Endodermal cell (in vitro differentiated cells): ENCODE measurements at regions not wholly inside any gene's neighbourhood (a gene's known extent, or its start where the extent isn't known, plus 50 kb on each side); places are given as distances from the start of the nearest gene placed in this dataset.

Experiments used
- DNase-seq: peaks from one replicate; pipeline ENCODE4 v3.0.0-alpha.2; 2017
- H3K27ac ChIP-seq: 2 replicates; pipeline ENCODE4 v1.5.1; 2013; ENCODE audit warnings: mild to moderate bottlenecking, low read depth, low read length, moderate library complexity
- H3K27me3 ChIP-seq: 2 replicates; pipeline ENCODE4 v1.6.1; 2013; ENCODE audit warnings: mild to moderate bottlenecking, low read length, moderate library complexity; ENCODE audit not compliant: insufficient read depth, control insufficient read depth, poor library complexity, severe bottlenecking
- H3K36me3 ChIP-seq: 2 replicates; pipeline ENCODE4 v1.7.0; 2013; ENCODE audit warnings: mild to moderate bottlenecking, low read length, moderate library complexity; ENCODE audit not compliant: control insufficient read depth, insufficient read depth
- H3K4me1 ChIP-seq: one replicate; pipeline ENCODE4 v1.7.0; 2013; ENCODE audit warnings: low read length; ENCODE audit not compliant: control insufficient read depth, insufficient read depth
- H3K4me3 ChIP-seq: 2 replicates; pipeline ENCODE4 v1.5.1; 2013; ENCODE audit warnings: mild to moderate bottlenecking, low read length, moderate library complexity
- H3K9ac ChIP-seq: 2 replicates; pipeline ENCODE4 v1.6.1; 2013; ENCODE audit warnings: mild to moderate bottlenecking, low read length, moderate library complexity; ENCODE audit not compliant: poor library complexity, severe bottlenecking; ENCODE audit errors: extremely low read depth
- H3K9me3 ChIP-seq: 2 replicates; pipeline ENCODE4 v1.6.1; 2013; ENCODE audit warnings: mild to moderate bottlenecking, low read length, moderate library complexity; ENCODE audit not compliant: control insufficient read depth
- H3K27ac Mint-ChIP-seq: 2 replicates; pipeline ENCODE4 v1.8.0; 2020; ENCODE audit warnings: mixed read lengths
- H3K27me3 Mint-ChIP-seq: 2 replicates; pipeline ENCODE4 v1.8.0; 2021; ENCODE audit warnings: mild to moderate bottlenecking, mixed read lengths; ENCODE audit not compliant: insufficient read depth
- H3K36me3 Mint-ChIP-seq: 2 replicates; pipeline ENCODE4 v1.8.0; 2020; ENCODE audit warnings: low read depth, mixed read lengths
- H3K4me1 Mint-ChIP-seq: 2 replicates; pipeline ENCODE4 v1.8.0; 2020; ENCODE audit warnings: mixed read lengths
- H3K4me3 Mint-ChIP-seq: 2 replicates; pipeline ENCODE4 v1.8.0; 2020; ENCODE audit warnings: mild to moderate bottlenecking, moderate library complexity, mixed read lengths
- H3K9me3 Mint-ChIP-seq: 2 replicates; pipeline ENCODE4 v1.8.0; 2020; ENCODE audit warnings: mild to moderate bottlenecking, mixed read lengths
- WGBS, 2 experiments: methylation state at CpG; one replicate each; pipeline versions ENCODE4 v1.1.5 to v1.1.7; 2013; ENCODE audit warnings: missing lambda C conversion rate in 2 of 2, mixed read lengths in 1 of 2; ENCODE audit not compliant: insufficient coverage in 1 of 2, insufficient read length in 1 of 2; 5-methylcytosine and 5-hydroxymethylcytosine counted together
- TF ChIP-seq, protein P1 (sequence below): fragments of 200-600 bp; sonication (generic); conservative IDR thresholded peaks from 2 replicates; pipeline ENCODE4 v1.5.0; 2021; ENCODE audit warnings: antibody characterized with exemption, mild to moderate bottlenecking

DNA sequence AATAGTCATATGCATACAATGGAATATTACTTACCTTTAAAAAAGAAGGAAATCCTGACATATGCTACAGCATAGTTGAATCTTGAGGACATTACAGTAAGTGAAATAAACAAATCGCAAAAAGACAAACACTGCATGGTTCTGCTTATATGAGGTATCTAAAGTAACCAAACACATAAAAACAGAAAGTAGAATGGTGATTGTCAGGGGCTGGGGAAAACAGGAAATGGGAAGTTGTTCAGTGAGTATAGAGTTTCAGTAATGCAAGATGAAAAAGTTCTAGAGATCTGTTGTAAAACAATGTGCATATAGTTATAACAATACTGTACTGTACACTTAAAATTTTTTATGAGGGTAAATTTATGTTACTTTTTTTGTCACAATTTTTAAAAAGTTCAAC is 219.4 kb downstream of the KLF5 start:
- DNase-seq: no peak
- 100% methylated on average over 1 of the region's 1 CpG; no CpG with 5 or more reads in 1 of the 2 experiments for WGBS, 2 experiments
- Mint-ChIP-seq H3K4me3 (no peak overlapping the region), H3K27ac (no peak overlapping the region), H3K9me3 (peaks cover 4% of the 10 kb centered on the region), H3K4me1 (no peaks in the 10 kb centered on the region), H3K36me3 (no peaks in the 10 kb centered on the region), H3K27me3 (no peaks in the 10 kb centered on the region)
- Histone ChIP-seq H3K36me3 (no peaks in the 10 kb centered on the region), H3K4me1 (no peaks in the 10 kb centered on the region), H3K4me3 (no peak overlapping the region), H3K27ac (no peak overlapping the region), H3K9ac (no peak overlapping the region), H3K27me3 (no peaks in the 10 kb centered on the region), H3K9me3 (peaks cover 14% of the 10 kb centered on the region)
- TF ChIP-seq, protein P1, sequence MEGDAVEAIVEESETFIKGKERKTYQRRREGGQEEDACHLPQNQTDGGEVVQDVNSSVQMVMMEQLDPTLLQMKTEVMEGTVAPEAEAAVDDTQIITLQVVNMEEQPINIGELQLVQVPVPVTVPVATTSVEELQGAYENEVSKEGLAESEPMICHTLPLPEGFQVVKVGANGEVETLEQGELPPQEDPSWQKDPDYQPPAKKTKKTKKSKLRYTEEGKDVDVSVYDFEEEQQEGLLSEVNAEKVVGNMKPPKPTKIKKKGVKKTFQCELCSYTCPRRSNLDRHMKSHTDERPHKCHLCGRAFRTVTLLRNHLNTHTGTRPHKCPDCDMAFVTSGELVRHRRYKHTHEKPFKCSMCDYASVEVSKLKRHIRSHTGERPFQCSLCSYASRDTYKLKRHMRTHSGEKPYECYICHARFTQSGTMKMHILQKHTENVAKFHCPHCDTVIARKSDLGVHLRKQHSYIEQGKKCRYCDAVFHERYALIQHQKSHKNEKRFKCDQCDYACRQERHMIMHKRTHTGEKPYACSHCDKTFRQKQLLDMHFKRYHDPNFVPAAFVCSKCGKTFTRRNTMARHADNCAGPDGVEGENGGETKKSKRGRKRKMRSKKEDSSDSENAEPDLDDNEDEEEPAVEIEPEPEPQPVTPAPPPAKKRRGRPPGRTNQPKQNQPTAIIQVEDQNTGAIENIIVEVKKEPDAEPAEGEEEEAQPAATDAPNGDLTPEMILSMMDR: no peak

DNA sequence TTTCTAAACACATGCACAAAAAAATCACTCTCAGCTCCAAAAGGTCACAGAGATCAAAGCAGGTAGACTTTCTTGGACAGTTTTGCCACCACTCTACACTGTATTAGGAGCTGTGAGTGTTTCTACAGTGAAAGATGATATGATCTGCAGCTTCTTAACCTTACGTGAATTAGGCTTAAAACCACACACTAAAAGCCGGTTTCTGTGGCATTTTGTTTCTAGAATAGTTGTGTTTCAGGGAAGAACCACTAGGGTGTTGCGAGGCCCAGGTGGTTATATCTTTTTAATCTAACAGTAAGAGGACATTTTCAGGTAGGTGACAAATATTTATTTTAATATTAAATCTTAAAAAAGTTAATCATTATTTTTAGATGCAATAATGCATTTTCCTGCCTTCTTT is 216.4 kb downstream of the KLF5 start:
- Mint-ChIP-seq H3K4me3 (no peak overlapping the region), H3K36me3 (no peaks in the 10 kb centered on the region), H3K27me3 (no peaks in the 10 kb centered on the region), H3K4me1 (no peaks in the 10 kb centered on the region), H3K9me3 (peaks cover 5% of the 10 kb centered on the region), H3K27ac (no peak overlapping the region)
- WGBS, 2 experiments: 92% methylated on average over 3 of the region's 3 CpGs; no CpG with 5 or more reads in 1 of the 2 experiments
- H3K9ac ChIP-seq: no peak overlapping the region
- H3K27ac ChIP-seq: no peak overlapping the region
- DNase-seq: no peak
- H3K9me3 ChIP-seq: peaks cover 16% of the 10 kb centered on the region
- no peaks in the 10 kb centered on the region for H3K4me1 ChIP-seq
- H3K36me3 ChIP-seq: no peaks in the 10 kb centered on the region
- no peaks in the 10 kb centered on the region for H3K27me3 ChIP-seq
- TF ChIP-seq, protein P1: peak; percentile 65
- no peak overlapping the region for H3K4me3 ChIP-seq

DNA sequence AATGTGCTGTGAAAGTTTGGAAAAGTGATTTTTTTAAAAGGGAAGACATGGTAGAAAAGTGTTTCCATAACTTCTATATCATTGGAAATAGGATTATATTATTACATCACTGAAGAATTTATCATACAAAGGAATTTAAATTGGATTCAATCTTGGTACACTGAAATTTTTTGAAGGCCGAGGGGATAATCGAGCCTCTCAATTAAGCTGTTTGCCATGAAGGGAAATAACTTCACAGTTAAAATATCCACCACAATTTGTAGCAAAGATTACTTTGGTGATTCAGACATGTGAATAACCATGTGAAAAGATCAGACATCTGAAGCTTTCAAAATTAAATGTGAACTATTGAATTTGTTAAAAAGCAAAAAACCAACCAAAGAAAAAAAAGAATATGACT is 215.3 kb downstream of the KLF5 start:
- WGBS, 2 experiments: 92% methylated on average over 2 of the region's 2 CpGs; no CpG with 5 or more reads in 1 of the 2 experiments
- TF ChIP-seq, protein P1: no peak
- Mint-ChIP-seq H3K9me3 (peaks cover 12% of the 10 kb centered on the region), H3K4me1 (no peaks in the 10 kb centered on the region), H3K27me3 (no peaks in the 10 kb centered on the region), H3K27ac (no peak overlapping the region), H3K4me3 (no peak overlapping the region), H3K36me3 (no peaks in the 10 kb centered on the region)
- Histone ChIP-seq H3K4me3 (no peak overlapping the region), H3K36me3 (no peaks in the 10 kb centered on the region), H3K27me3 (no peaks in the 10 kb centered on the region), H3K27ac (no peak overlapping the region), H3K9ac (no peak overlapping the region), H3K4me1 (no peaks in the 10 kb centered on the region), H3K9me3 (peaks cover 22% of the 10 kb centered on the region)
- DNase-seq: no peak
